ELF-1 (cell line): ENCODE measurements at regions not wholly inside any gene's neighbourhood (a gene's known extent, or its start where the extent isn't known, plus 50 kb on each side); places are given as distances from the start of the nearest gene placed in this dataset.
"Not testable (repeated sequence)": the region's sequence is repeated elsewhere in the genome, so short reads cannot be mapped to it uniquely, and the experiment has no call there.

Source experiments
- DNase-seq: peaks from one replicate; pipeline ENCODE4 v3.0.0-alpha.2; 2016; ENCODE audit warnings: low read depth, low spot score

- no peak for DNase-seq
These were observed 147.9 kb upstream of the ABI3BP start for GRCh38 chr3:101141135-101141534.

- no peak for DNase-seq
These were observed 145.6 kb upstream of the ABI3BP start for GRCh38 chr3:101138817-101139216.

GRCh38 chr3:101134331-101134730 is 141.1 kb upstream of the ABI3BP start:
- DNase-seq, result no peak

GRCh38 chr3:101133652-101134051 is 140.4 kb upstream of the ABI3BP start:
- no peak for DNase-seq

GRCh38 chr3:101133197-101133596 is 140.0 kb upstream of the ABI3BP start:
- DNase-seq, result not testable (repeated sequence)

- DNase-seq, result no peak
These were observed 138.5 kb upstream of the ABI3BP start for GRCh38 chr3:101131767-101132166.

- no peak for DNase-seq
These were observed 135.6 kb upstream of the ABI3BP start for GRCh38 chr3:101128786-101129185.

- no peak for DNase-seq
These were observed 134.8 kb upstream of the ABI3BP start for GRCh38 chr3:101128001-101128400.

GRCh38 chr3:101124125-101124524 is 130.9 kb upstream of the ABI3BP start:
- DNase-seq, result no peak

GRCh38 chr3:101123081-101123480 is 129.9 kb upstream of the ABI3BP start:
- DNase-seq, result no peak

- no peak for DNase-seq
These were observed 129.5 kb upstream of the ABI3BP start for GRCh38 chr3:101122681-101123080.

GRCh38 chr3:101120039-101120438 is 126.8 kb upstream of the ABI3BP start:
- no peak for DNase-seq

- DNase-seq, result no peak
These were observed 126.3 kb upstream of the ABI3BP start for GRCh38 chr3:101119535-101119934.

- no peak for DNase-seq
These were observed 124.8 kb upstream of the ABI3BP start for GRCh38 chr3:101117980-101118379.

GRCh38 chr3:101117465-101117864 is 124.2 kb upstream of the ABI3BP start:
- no peak for DNase-seq

GRCh38 chr3:101110295-101110694 is 117.1 kb upstream of the ABI3BP start:
- not testable (repeated sequence) for DNase-seq

- no peak for DNase-seq
These were observed 111.1 kb upstream of the ABI3BP start for GRCh38 chr3:101104321-101104720.

GRCh38 chr3:101102678-101103296 is 109.6 kb upstream of the ABI3BP start:
- DNase-seq, result no peak

- DNase-seq, result no peak
These were observed 107.3 kb upstream of the ABI3BP start for GRCh38 chr3:101100361-101101009.

GRCh38 chr3:101099791-101100190 is 106.6 kb upstream of the ABI3BP start:
- DNase-seq, result no peak

GRCh38 chr3:101096444-101096843 is 103.2 kb upstream of the ABI3BP start:
- no peak for DNase-seq

GRCh38 chr3:101095693-101096430 is 102.6 kb upstream of the ABI3BP start:
- DNase-seq, result no peak

GRCh38 chr3:101091489-101091888 is 98.3 kb upstream of the ABI3BP start:
- DNase-seq, result no peak
